Fibroblast of lung (primary cell): ENCODE measurements at regions not wholly inside any gene's neighbourhood (a gene's known extent, or its start where the extent isn't known, plus 50 kb on each side); places are given as distances from the start of the nearest gene placed in this dataset.

ENCODE experiments used
- CTCF ChIP-seq, 2 donors: IDR thresholded peaks in 1 of 2; conservative IDR thresholded peaks in 1 of 2; 1 replicate in 1 of 2; 2 replicates in 1 of 2; pipeline ENCODE4 v1.5.1; 2011 to 2012; ENCODE audit warnings: low read length in 2 of 2, control low read depth in 1 of 2, inconsistent platforms in 1 of 2, low read depth in 1 of 2, mild to moderate bottlenecking in 1 of 2
- EZH2 ChIP-seq: IDR thresholded peaks from 2 replicates; pipeline ENCODE4 v1.5.1; 2012; ENCODE audit warnings: low read length, control low read depth, mild to moderate bottlenecking; ENCODE audit errors: missing control alignments

- TF ChIP-seq CTCF (conservative IDR thresholded peaks at IDR 0.05 in 1 of 2, IDR thresholded peaks at IDR 0.05 in 1 of 2; ENCODE audit: low read depth in 1 of 2, low read length in 2 of 2): no peak
- TF ChIP-seq EZH2: no peak
These were observed 488.6 kb downstream of the CDH8 start for GRCh38 chr16:61547626-61548025.
